ENCODE measurements at regions not wholly inside any gene's neighbourhood (a gene's known extent, or its start where the extent isn't known, plus 50 kb on each side); places are given as distances from the start of the nearest gene placed in this dataset.

DNA sequence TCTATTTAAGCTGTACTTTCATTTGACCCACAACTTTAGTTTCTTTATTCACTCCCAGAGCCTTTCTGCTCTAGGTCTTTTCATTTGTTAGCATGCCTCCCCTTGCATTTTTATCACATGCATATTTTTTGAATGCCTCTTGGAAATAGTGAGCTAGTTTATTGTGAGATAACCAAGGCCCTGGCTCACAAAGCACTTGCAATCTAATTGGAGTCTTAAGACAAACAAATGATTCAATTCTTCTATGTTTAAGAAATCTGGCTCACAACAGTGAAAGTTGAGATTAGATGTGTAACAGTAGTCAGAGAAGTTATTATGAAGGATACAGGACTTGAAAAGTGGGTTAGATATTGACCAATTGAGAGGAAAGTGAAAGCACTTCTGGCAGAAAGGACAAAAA, 173.4 kb downstream of the MOXD1 start:
- Histone ChIP-seq H4K8ac (replicated peaks; ENCODE audit: insufficient read length, low read depth, low read length) (no peak overlapping the region), H4K91ac (ENCODE audit: insufficient read length, low read depth, low read length) (no peak overlapping the region), H3K56ac (ENCODE audit: insufficient read length, low read depth, low read length) (no peak overlapping the region), H3K14ac (ENCODE audit: insufficient read depth, low read length) (no peak overlapping the region), H3T11ph (ENCODE audit: low read length) (no peak overlapping the region), H3K27ac (ENCODE audit: insufficient read length, low read depth, low read length) (no peak overlapping the region), H3K9ac (ENCODE audit: extremely low read depth, insufficient read length, low read length) (no peak overlapping the region), H3K23ac (ENCODE audit: insufficient read length, low read depth, low read length) (no peak overlapping the region), H3K79me1 (ENCODE audit: insufficient read depth, low read depth, low read length, poor library complexity, severe bottlenecking) (no peaks in the 10 kb centered on the region), H4K20me1 (ENCODE audit: control insufficient read depth, insufficient read depth, insufficient read length) (no peaks in the 10 kb centered on the region), H2BK15ac (ENCODE audit: low read depth, low read length) (no peak overlapping the region), H2AFZ (ENCODE audit: low read length) (no peak overlapping the region), H2BK120ac (ENCODE audit: low read depth, low read length, poor library complexity, severe bottlenecking) (no peak overlapping the region), H2BK12ac (ENCODE audit: insufficient read length, low read depth, low read length) (no peak overlapping the region), H2BK5ac (ENCODE audit: insufficient read length, low read length) (no peak overlapping the region), H3K4me1 (ENCODE audit: insufficient read depth, low read length) (no peaks in the 10 kb centered on the region), H3K27me3 (ENCODE audit: insufficient read depth, low read length) (no peaks in the 10 kb centered on the region), H3K9me3 (ENCODE audit: control insufficient read depth, low read depth, low read length) (no peaks in the 10 kb centered on the region), H3K4ac (ENCODE audit: low read depth, low read length) (no peak overlapping the region), H4K5ac (ENCODE audit: insufficient read length, low read depth, low read length) (no peak overlapping the region), H2AK5ac (ENCODE audit: insufficient read length, low read length) (no peak overlapping the region), H3K18ac (ENCODE audit: insufficient read length, low read depth, low read length) (no peak overlapping the region), H3K23me2 (ENCODE audit: insufficient read length, low read depth, low read length, poor library complexity, severe bottlenecking) (no peaks in the 10 kb centered on the region), H3K4me2 (ENCODE audit: insufficient read depth, insufficient read length, low read length) (no peak overlapping the region), H3K79me2 (ENCODE audit: insufficient read depth, low read length) (no peaks in the 10 kb centered on the region), H2BK20ac (ENCODE audit: low read depth, low read length, poor library complexity, severe bottlenecking) (no peak overlapping the region)
- peaks cover 0 to 13% (median 3%) of the 10 kb centered on the region in 3 experiments; a peak in 4 of 7 replicates for H3K36me3 Mint-ChIP-seq (ENCODE audit: insufficient read depth in 1 of 3, low read depth in 3 of 3)
- H3K4me3 Mint-ChIP-seq = no peak overlapping the region
- H3K27ac Mint-ChIP-seq = peak overlapping the region in 1 of 3 experiments; percentile 8; a peak in 1 of 7 replicates
- H3K4me1 Mint-ChIP-seq = peaks cover 3 to 7% of the 10 kb centered on the region in 2 experiments; a peak in 2 of 4 replicates
- peaks cover 5% of the 10 kb centered on the region; the same call in 1 of the 2 replicates for H3K27me3 Mint-ChIP-seq (ENCODE audit: low read depth)
- TF ChIP-seq, protein P1, sequence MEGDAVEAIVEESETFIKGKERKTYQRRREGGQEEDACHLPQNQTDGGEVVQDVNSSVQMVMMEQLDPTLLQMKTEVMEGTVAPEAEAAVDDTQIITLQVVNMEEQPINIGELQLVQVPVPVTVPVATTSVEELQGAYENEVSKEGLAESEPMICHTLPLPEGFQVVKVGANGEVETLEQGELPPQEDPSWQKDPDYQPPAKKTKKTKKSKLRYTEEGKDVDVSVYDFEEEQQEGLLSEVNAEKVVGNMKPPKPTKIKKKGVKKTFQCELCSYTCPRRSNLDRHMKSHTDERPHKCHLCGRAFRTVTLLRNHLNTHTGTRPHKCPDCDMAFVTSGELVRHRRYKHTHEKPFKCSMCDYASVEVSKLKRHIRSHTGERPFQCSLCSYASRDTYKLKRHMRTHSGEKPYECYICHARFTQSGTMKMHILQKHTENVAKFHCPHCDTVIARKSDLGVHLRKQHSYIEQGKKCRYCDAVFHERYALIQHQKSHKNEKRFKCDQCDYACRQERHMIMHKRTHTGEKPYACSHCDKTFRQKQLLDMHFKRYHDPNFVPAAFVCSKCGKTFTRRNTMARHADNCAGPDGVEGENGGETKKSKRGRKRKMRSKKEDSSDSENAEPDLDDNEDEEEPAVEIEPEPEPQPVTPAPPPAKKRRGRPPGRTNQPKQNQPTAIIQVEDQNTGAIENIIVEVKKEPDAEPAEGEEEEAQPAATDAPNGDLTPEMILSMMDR (conservative IDR thresholded peaks at IDR 0.05) = no peak
- DNase-seq = no peak
- peaks cover 17% of the 10 kb centered on the region in 2 experiments for H3K9me3 Mint-ChIP-seq
